HUDEP-2 (cell line): ENCODE measurements at regions not wholly inside any gene's neighbourhood (a gene's known extent, or its start where the extent isn't known, plus 50 kb on each side); places are given as distances from the start of the nearest gene placed in this dataset.
A peak's percentile ranks its signal among the peaks of the same experiment; 100 is the strongest.

ENCODE experiments used
- DNase-seq, 76 experiments: peaks; one replicate each; lab custom pipeline; 2025; ENCODE audit not compliant: unreplicated experiment in 76 of 76; lab: John Stamatoyannopoulos, UW

- no peak for DNase-seq
Measured at GRCh38 chr3:72233571-72233970, 448.6 kb upstream of the PROK2 start.

DNA sequence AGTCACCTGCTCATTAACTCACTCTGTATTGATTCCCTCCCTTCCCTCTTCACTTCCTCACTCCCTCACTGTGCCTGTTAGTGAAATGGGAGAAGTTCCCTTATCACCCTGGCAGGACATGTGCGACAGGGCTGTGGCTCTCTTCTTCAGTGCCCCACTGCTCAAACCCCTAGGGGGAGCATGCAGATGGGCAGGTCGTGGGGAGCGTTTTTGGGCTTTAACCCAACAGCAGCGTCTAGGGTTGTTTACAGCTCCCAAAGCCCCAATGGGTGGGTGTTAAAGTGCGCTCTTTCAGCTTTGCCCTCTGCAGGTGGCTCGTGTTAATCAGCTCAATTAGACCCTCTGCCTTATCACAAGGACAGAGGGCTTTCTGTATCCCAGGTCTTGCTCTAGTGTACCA is 447.8 kb upstream of the PROK2 start:
- DNase-seq: peak in 3 of 76 experiments; percentile 3 to 16 (median 9)

GRCh38 chr3:72232331-72232730 is 447.4 kb upstream of the PROK2 start:
- no peak for DNase-seq

- DNase-seq: no peak
Measured at GRCh38 chr3:72231439-72232196, 446.7 kb upstream of the PROK2 start.

DNA sequence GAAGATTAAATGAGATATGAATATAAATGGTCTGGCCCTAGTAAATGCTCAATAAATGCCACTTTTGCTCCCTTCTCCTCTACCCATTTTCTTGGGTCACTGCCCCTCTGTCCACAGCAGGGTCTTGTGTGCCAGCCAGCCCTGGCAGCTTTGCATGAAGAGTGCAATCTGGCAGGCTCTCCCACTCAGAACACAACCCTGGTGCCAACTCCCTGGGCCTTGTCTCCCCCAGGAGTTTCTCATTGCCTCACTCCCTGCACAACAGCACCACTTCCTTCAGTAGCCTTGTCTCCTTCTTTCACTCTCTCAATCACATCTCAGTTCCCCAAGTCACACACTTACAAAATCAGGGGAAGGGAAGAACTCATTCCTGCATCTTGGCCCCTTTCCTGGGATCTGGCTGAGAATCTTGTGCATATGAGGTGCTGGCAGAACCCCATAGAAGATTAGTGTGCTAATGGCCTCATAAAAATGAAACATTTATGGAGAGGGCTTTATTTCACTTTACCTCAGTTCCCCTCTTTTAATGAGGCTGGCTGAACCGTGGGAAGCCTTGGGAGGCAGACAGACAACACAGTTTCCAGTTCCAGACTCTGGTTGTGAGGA is 445.9 kb upstream of the PROK2 start:
- no peak for DNase-seq

- DNase-seq: no peak
Measured at GRCh38 chr3:72229952-72230351, 445.0 kb upstream of the PROK2 start.

DNA sequence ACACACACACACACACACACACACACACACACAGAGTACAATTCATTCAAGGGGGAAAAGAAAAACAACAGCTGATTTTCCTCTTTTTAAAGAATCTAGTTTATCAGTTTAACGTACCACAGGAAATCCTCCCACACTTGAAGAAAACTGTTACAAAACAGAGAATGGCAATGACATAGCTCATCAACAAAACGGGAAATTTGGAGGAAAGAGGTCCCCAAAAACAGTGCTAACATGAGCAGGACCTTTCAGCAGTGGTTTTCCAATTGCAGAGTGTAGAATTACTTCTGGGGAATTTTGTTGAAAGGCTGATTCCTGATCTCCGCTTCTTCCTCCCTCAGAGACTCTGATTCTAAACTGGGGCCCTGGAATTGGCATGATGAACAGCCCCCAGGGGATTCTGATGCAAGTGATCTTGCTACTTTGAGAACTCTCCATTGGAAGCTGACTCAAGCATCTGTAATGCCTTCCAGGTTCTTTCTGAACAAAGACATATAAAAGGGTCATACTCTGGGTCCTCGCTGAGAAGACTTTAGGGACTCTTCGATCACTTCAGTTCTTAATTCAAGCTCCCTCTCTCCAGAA is 442.6 kb upstream of the PROK2 start:
- DNase-seq: no peak

DNA sequence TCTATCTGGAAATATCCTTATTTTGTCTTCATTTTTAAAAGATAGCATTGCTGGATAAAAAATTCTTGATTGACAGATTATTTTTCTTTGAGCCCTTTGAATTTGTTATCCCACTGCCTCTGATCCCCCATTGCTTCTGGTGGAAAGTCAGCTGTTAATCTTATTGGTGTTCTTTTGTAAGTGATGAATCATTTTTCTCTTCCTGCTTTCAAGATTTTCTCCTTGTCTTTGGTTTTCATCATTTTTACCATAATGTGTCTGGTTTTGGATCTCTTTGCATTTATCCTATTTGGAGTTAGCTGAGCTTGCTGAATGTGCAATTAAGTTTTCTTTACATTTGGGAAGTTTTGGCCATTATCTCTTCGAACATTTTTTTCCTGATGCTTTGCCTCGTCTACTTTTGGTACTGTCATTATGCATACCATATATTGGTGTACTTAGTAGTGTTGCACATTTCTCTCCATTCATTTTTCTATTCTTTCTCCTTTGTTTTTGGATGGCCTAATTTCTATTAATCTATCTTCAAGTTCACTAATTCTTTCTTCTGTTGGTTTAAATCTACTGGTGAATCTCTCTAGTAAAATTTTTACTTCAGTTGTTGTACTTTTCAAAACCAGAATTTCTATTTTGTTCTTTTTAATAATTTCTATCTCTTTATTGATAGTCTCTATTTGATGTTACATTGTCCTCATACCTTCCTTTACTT is 440.0 kb upstream of the PROK2 start:
- no peak for DNase-seq

DNA sequence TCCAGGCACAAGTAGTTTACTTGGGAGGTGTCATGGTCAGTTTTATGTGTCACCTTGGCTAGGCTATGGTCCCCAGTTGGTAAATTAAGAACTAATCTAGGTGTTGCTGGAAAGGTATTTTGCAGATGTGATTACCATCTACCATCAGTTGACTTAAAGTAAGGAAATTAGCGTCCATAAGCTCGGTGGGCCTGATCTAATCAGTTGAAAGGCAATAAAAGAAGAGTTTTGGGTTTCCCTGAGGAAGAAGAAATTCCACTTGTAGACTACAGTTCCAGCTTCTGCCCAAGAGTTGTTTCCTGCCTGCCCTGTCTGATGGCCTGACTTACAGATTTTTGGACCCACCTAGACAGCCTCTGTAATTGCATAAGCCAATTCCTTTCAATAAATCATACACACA is 438.7 kb upstream of the PROK2 start:
- no peak for DNase-seq

DNA sequence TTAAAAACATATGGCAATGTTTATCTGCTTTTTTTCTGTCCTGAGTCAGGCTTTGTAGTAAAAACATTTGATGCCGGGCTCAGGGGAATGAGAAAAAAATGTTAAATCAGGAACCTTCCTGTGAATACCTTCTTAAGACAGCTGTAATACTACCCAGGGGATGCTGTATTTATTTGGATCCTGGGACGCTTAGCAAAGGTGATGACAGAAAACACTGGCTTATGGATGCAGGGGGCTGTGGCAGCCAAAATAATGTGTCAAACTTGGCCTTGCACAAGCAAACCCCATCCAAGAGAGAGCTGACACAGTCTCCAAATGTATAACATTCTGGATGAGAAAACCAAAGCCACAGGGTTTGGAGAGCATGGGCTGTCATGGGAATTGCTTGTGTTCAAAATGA is 438.2 kb upstream of the PROK2 start:
- DNase-seq: no peak

DNA sequence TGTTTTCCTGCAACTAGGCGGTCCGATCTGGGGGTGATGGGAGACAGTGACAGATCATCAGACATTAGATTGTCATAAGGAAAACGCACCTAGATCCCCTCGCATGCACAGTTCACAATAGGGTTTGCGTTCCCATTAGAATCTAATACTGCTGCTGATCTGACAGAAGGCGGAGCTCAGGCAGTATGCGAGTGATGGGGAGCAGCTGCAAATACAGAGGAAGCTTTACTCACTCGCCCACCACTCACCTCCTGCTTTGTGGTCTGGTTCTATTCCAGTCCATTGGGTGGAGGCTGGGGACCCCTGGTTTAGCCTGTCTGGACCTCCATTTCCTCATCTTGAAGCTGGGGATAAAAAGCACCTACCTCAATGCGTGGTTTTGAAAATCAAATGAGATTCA is 437.5 kb upstream of the PROK2 start:
- DNase-seq: no peak

DNA sequence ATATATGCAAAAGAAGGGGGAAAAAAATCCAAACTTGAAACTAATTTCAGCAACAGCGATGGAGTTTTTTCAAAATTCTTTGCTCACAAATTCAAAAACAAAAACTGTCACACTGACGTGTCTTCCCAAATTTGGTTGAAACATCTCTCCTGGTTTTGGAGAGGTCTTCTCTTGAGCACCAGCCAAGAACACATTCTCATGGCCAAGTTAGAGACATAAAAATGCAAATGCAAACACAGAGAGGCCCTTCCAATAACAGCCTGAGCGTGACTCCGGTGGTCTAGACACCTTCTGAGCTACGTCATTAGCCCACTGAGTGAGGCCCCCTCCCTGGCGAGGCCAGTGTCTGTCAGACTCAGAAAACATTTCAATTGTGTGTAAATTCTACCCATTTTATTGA is 436.0 kb upstream of the PROK2 start:
- DNase-seq: no peak

- no peak for DNase-seq
Measured at GRCh38 chr3:72219752-72220151, 434.8 kb upstream of the PROK2 start.

GRCh38 chr3:72217570-72217969 is 432.6 kb upstream of the PROK2 start:
- no peak for DNase-seq

GRCh38 chr3:72214066-72214951 is 429.4 kb upstream of the PROK2 start:
- DNase-seq: peak in 1 of 76 experiments; percentile 2

DNA sequence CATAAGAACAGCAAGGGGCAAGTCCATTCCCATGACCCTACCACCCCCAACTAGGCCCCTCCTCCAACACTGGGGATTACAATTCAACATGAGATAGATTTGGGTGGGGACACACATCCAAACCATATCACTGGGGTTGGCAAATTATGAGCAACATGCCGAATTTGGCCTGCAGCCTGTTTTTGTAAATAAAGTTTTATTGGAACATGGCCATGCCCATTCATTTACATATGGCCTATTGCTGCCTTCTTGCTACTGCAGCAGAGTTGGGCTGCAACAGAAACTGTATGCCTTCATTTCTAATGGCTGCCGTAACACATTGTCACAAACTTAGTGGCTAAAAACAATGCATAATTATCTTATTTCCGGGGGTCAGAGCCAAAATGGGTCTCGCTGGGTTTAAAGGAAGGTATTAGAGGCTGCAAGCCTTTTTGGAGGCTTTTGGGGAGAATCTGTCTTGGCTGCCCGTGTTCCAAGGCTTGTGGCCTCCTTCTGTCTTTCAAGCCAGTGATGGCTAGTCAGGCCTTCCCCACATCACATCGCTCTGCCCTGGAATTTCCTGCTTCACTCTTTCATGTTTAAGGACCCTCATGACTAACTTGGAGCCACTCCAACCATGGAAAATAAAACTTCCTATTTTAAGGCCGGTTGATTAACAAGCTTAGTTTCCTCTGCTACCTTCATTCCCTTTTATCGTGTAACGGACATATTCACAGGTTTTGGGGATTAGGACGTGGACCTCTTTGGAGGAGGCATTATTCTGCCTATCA is 428.5 kb upstream of the PROK2 start:
- no peak for DNase-seq

- DNase-seq: no peak
Measured at GRCh38 chr3:72212396-72212795, 427.4 kb upstream of the PROK2 start.

GRCh38 chr3:72210261-72210660 is 425.3 kb upstream of the PROK2 start:
- DNase-seq: no peak

DNA sequence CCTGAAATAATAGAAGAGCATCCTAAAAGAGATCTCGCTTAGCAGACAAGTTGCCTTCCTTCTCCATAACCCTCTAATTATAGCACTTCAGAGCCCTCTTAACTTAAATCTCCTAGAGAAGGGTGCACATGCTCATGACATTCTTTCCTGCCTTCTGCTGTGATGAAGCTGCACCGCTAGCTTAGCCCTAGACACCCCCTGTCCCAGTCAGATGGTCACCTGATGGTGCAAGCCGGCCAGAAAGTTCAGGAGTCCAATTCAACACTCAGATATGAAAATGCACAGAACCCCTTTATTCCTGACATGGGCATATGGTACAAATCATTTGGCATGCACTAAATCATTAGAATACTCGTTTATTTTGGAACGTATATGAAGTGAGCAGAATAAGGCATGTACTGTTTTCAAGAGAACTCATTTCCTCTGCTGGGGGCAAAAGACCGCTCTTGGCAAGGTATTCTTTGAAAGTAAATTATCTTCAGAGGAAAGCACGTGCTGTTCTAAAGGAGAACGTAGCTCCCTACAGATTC is 420.4 kb upstream of the PROK2 start:
- no peak for DNase-seq

DNA sequence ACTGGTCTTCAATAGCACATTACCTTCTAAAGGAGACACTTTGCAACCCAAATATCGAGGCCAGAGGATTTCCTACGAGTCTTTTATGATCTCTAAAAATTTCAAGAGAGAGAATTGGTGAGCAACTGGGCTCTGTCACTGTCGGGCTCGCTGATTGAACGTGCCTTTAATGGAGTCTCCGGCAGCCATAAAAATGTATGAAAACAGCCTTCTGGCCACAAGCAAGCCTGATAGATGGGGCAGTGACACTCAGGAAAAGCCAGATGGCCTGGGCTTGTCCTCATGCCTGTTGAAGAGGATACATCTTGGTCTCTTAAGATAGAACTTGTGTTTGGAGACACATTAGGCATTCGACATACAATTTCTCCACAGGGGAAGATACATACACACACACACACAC is 419.5 kb upstream of the PROK2 start:
- DNase-seq: no peak
